Tibial nerve (tissue), 4 donors: ENCODE measurements at regions not wholly inside any gene's neighbourhood (a gene's known extent, or its start where the extent isn't known, plus 50 kb on each side); places are given as distances from the start of the nearest gene placed in this dataset.

ENCODE experiments used
- EP300 ChIP-seq, 2 donors: sonication (generic); formaldehyde crosslinking; IDR thresholded peaks; one replicate each; pipeline ENCODE4 v1.6.1; 2017; ENCODE audit warnings: antibody characterized with exemption in 2 of 2, mild to moderate bottlenecking in 1 of 2
- POLR2A ChIP-seq, 2 donors: fragments of 450-650 bp; IDR thresholded peaks; one replicate each; pipeline ENCODE4 v1.6.1; 2017; ENCODE audit warnings: antibody characterized with exemption in 2 of 2, mild to moderate bottlenecking in 2 of 2, moderate library complexity in 2 of 2
- TF ChIP-seq, protein P1 (sequence below), 5 experiments: fragments of 200-600 bp in 3 of 5; fragments of 450-650 bp in 2 of 5; sonication (generic) in 3 of 5; IDR thresholded peaks; one replicate each; pipeline ENCODE4 v1.5.1; 2016 to 2019; ENCODE audit warnings: antibody characterized with exemption in 5 of 5, mild to moderate bottlenecking in 3 of 5, moderate library complexity in 2 of 5

DNA sequence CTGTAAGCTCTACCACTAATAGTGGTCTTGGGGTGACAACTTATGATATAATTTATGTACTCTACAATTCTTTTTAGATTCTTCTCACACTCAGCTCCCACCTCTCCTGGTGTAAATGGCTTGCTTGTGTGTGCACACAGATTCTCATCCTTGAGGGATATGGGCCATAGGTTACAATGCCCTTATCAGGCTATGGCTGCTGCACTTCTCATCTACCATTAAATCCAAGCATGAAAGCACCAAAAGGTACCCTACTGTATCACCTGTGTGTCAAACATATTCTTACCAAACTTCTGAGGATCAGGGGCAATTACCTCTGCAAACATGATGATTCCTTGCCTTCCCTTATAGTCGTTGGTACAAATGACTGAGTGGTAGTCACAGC, 891.9 kb downstream of the SQOR start:
- TF ChIP-seq EP300 (IDR thresholded peaks at IDR 0.05): no peak
- TF ChIP-seq, protein P1, sequence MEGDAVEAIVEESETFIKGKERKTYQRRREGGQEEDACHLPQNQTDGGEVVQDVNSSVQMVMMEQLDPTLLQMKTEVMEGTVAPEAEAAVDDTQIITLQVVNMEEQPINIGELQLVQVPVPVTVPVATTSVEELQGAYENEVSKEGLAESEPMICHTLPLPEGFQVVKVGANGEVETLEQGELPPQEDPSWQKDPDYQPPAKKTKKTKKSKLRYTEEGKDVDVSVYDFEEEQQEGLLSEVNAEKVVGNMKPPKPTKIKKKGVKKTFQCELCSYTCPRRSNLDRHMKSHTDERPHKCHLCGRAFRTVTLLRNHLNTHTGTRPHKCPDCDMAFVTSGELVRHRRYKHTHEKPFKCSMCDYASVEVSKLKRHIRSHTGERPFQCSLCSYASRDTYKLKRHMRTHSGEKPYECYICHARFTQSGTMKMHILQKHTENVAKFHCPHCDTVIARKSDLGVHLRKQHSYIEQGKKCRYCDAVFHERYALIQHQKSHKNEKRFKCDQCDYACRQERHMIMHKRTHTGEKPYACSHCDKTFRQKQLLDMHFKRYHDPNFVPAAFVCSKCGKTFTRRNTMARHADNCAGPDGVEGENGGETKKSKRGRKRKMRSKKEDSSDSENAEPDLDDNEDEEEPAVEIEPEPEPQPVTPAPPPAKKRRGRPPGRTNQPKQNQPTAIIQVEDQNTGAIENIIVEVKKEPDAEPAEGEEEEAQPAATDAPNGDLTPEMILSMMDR (IDR thresholded peaks at IDR 0.05): no peak
- TF ChIP-seq POLR2A (IDR thresholded peaks at IDR 0.05): no peak
